Progenitor cell of endocrine pancreas (in vitro differentiated cells): ENCODE measurements at regions not wholly inside any gene's neighbourhood (a gene's known extent, or its start where the extent isn't known, plus 50 kb on each side); places are given as distances from the start of the nearest gene placed in this dataset.

Experiments used
- DNase-seq: peaks from one replicate; pipeline ENCODE4 v3.0.0; 2021; ENCODE audit warnings: low spot score; ENCODE audit not compliant: unreplicated experiment
- H3K27ac Mint-ChIP-seq: 2 replicates; pipeline ENCODE4 v1.8.0; 2021; ENCODE audit warnings: mild to moderate bottlenecking, moderate library complexity, mixed read lengths
- H3K27me3 Mint-ChIP-seq: 2 replicates; pipeline ENCODE4 v1.8.0; 2021; ENCODE audit warnings: mixed read lengths
- H3K36me3 Mint-ChIP-seq: 2 replicates; pipeline ENCODE4 v1.8.0; 2022; ENCODE audit warnings: mixed read lengths; ENCODE audit not compliant: insufficient read depth
- H3K4me1 Mint-ChIP-seq: 2 replicates; pipeline ENCODE4 v1.8.0; 2021; ENCODE audit warnings: low read depth, mixed read lengths
- H3K4me3 Mint-ChIP-seq: 2 replicates; pipeline ENCODE4 v1.8.0; 2021; ENCODE audit warnings: low read depth, mild to moderate bottlenecking, moderate library complexity, mixed read lengths
- H3K9me3 Mint-ChIP-seq: 2 replicates; pipeline ENCODE4 v1.8.0; 2021; ENCODE audit warnings: low read depth, mixed read lengths
- CTCF ChIP-seq: fragments of 200-600 bp; sonication (generic); IDR thresholded peaks from one replicate; pipeline ENCODE4 v1.5.0; 2021; ENCODE audit warnings: antibody characterized with exemption, mild to moderate bottlenecking; ENCODE audit not compliant: unreplicated experiment

- no peak overlapping the region for H3K4me3 Mint-ChIP-seq
- no peaks in the 10 kb centered on the region for H3K36me3 Mint-ChIP-seq
- H3K9me3 Mint-ChIP-seq, result no peaks in the 10 kb centered on the region
- no peak for TF ChIP-seq CTCF
- H3K27me3 Mint-ChIP-seq, result no peaks in the 10 kb centered on the region
- no peak overlapping the region for H3K27ac Mint-ChIP-seq
- no peak for DNase-seq
- no peaks in the 10 kb centered on the region for H3K4me1 Mint-ChIP-seq
Measured at GRCh38 chr4:45946699-45947098, 177.2 kb downstream of the GABRG1 start.

GRCh38 chr4:45944000-45944399 is 179.9 kb downstream of the GABRG1 start:
- H3K9me3 Mint-ChIP-seq, result no peaks in the 10 kb centered on the region
- H3K4me3 Mint-ChIP-seq, result no peak overlapping the region
- no peak overlapping the region for H3K27ac Mint-ChIP-seq
- H3K36me3 Mint-ChIP-seq, result no peaks in the 10 kb centered on the region
- TF ChIP-seq CTCF, result no peak
- DNase-seq, result no peak
- H3K27me3 Mint-ChIP-seq, result no peaks in the 10 kb centered on the region
- H3K4me1 Mint-ChIP-seq, result peaks cover 2% of the 10 kb centered on the region

- Mint-ChIP-seq H3K4me1 (peaks cover 11% of the 10 kb centered on the region), H3K36me3 (no peaks in the 10 kb centered on the region), H3K27me3 (no peaks in the 10 kb centered on the region), H3K27ac (no peak overlapping the region), H3K9me3 (no peaks in the 10 kb centered on the region), H3K4me3 (no peak overlapping the region)
- DNase-seq, result no peak
- no peak for TF ChIP-seq CTCF
Measured at GRCh38 chr4:45939056-45939455, 184.8 kb downstream of the GABRG1 start.

GRCh38 chr4:45931154-45931553 is 192.7 kb downstream of the GABRG1 start:
- Mint-ChIP-seq H3K27ac (no peak overlapping the region), H3K36me3 (no peaks in the 10 kb centered on the region), H3K27me3 (no peaks in the 10 kb centered on the region), H3K4me3 (no peak overlapping the region), H3K9me3 (no peaks in the 10 kb centered on the region), H3K4me1 (no peaks in the 10 kb centered on the region)
- no peak for TF ChIP-seq CTCF
- no peak for DNase-seq

GRCh38 chr4:45927641-45928040 is 196.2 kb downstream of the GABRG1 start:
- Mint-ChIP-seq H3K27me3 (no peaks in the 10 kb centered on the region), H3K36me3 (no peaks in the 10 kb centered on the region), H3K4me3 (no peak overlapping the region), H3K27ac (no peak overlapping the region), H3K4me1 (no peaks in the 10 kb centered on the region), H3K9me3 (peaks cover 3% of the 10 kb centered on the region)
- no peak for TF ChIP-seq CTCF
- DNase-seq, result no peak

GRCh38 chr4:45925809-45926208 is 198.0 kb downstream of the GABRG1 start:
- Mint-ChIP-seq H3K4me1 (no peaks in the 10 kb centered on the region), H3K27ac (no peak overlapping the region), H3K27me3 (no peaks in the 10 kb centered on the region), H3K9me3 (peaks cover 3% of the 10 kb centered on the region), H3K4me3 (no peak overlapping the region), H3K36me3 (no peaks in the 10 kb centered on the region)
- DNase-seq, result no peak
- TF ChIP-seq CTCF, result no peak
